Neural progenitor cell (in vitro differentiated cells): ENCODE measurements at regions not wholly inside any gene's neighbourhood (a gene's known extent, or its start where the extent isn't known, plus 50 kb on each side); places are given as distances from the start of the nearest gene placed in this dataset.
"Not testable (repeated sequence)": the region's sequence is repeated elsewhere in the genome, so short reads cannot be mapped to it uniquely, and the experiment has no call there.

Source experiments
- DNase-seq: peaks from one replicate; pipeline ENCODE4 v3.0.0-alpha.2; 2016; ENCODE audit warnings: low spot score
- H2AFZ ChIP-seq: fragments of 200-600 bp; sonication (generic); replicated peaks from 2 replicates; pipeline ENCODE4 v1.6.1; 2016; ENCODE audit warnings: antibody characterized with exemption
- H3F3A ChIP-seq: fragments of 200-600 bp; sonication (generic); 2 replicates; pipeline ENCODE4 v1.6.1; 2016; ENCODE audit warnings: antibody characterized with exemption, low read depth
- H3K27ac ChIP-seq: fragments of 200-600 bp; sonication (generic); 2 replicates; pipeline ENCODE4 v1.5.1; 2016; ENCODE audit warnings: mild to moderate bottlenecking
- H3K27me3 ChIP-seq: fragments of 200-600 bp; sonication (generic); 2 replicates; pipeline ENCODE4 v1.6.1; 2016; ENCODE audit warnings: mild to moderate bottlenecking, moderate library complexity
- H3K36me3 ChIP-seq: fragments of 200-600 bp; sonication (generic); 2 replicates; pipeline ENCODE4 v1.5.1; 2016
- H3K4me1 ChIP-seq: fragments of 200-600 bp; sonication (generic); 2 replicates; pipeline ENCODE4 v1.6.1; 2016; ENCODE audit warnings: mixed run types
- H3K4me2 ChIP-seq: fragments of 200-600 bp; sonication (generic); 2 replicates; pipeline ENCODE4 v1.6.1; 2016
- H3K4me3 ChIP-seq: fragments of 200-600 bp; sonication (generic); 2 replicates; pipeline ENCODE4 v1.5.1; 2016
- H3K79me2 ChIP-seq: fragments of 200-600 bp; sonication (generic); 2 replicates; pipeline ENCODE4 v1.6.1; 2016; ENCODE audit warnings: low read depth
- H3K9ac ChIP-seq: fragments of 200-600 bp; sonication (generic); 2 replicates; pipeline ENCODE4 v1.6.1; 2016
- H3K9me3 ChIP-seq: fragments of 200-600 bp; sonication (generic); 2 replicates; pipeline ENCODE4 v1.5.1; 2016; ENCODE audit warnings: low read depth
- H4K20me1 ChIP-seq: fragments of 200-600 bp; sonication (generic); 2 replicates; pipeline ENCODE4 v1.6.1; 2016; ENCODE audit warnings: low read depth
- H3K27ac Mint-ChIP-seq: 3 replicates; pipeline ENCODE4 v1.8.0; 2021; ENCODE audit warnings: mixed read lengths
- H3K27me3 Mint-ChIP-seq: 2 replicates; pipeline ENCODE4 v1.8.0; 2022; ENCODE audit warnings: low read depth, mild to moderate bottlenecking, inconsistent platforms, moderate library complexity, mixed read lengths; ENCODE audit not compliant: insufficient read depth
- H3K36me3 Mint-ChIP-seq: 3 replicates; pipeline ENCODE4 v1.8.0; 2021; ENCODE audit warnings: mixed read lengths
- H3K4me1 Mint-ChIP-seq: 3 replicates; pipeline ENCODE4 v1.8.0; 2021; ENCODE audit warnings: mixed read lengths
- H3K4me3 Mint-ChIP-seq: 3 replicates; pipeline ENCODE4 v1.8.0; 2021; ENCODE audit warnings: mild to moderate bottlenecking, moderate library complexity, mixed read lengths
- H3K9me3 Mint-ChIP-seq: 3 replicates; pipeline ENCODE4 v1.8.0; 2020; ENCODE audit warnings: mixed read lengths
- CTCF ChIP-seq: fragments of 200-600 bp; sonication (generic); IDR thresholded peaks from 2 replicates; pipeline ENCODE4 v1.5.1; 2017; ENCODE audit warnings: antibody characterized with exemption, mild to moderate bottlenecking
- EZH2 ChIP-seq: fragments of 200-600 bp; sonication (generic); IDR thresholded peaks from 2 replicates; pipeline ENCODE4 v1.6.1; 2017; ENCODE audit warnings: antibody characterized with exemption, mild to moderate bottlenecking, moderate library complexity
- EZH2phosphoT487 ChIP-seq: fragments of 200-600 bp; sonication (generic); IDR thresholded peaks from 2 replicates; pipeline ENCODE4 v1.6.1; 2017; ENCODE audit warnings: antibody characterized with exemption

GRCh38 chr6:9224539-9224938 is 789.2 kb upstream of the SLC35B3 start:
- Mint-ChIP-seq H3K4me3 (no peak overlapping the region), H3K27me3 (peaks cover 2% of the 10 kb centered on the region), H3K9me3 (peaks cover 7% of the 10 kb centered on the region), H3K36me3 (no peaks in the 10 kb centered on the region), H3K27ac (no peak overlapping the region), H3K4me1 (peaks cover 3% of the 10 kb centered on the region)
- H3K9me3 ChIP-seq, result peaks cover 5% of the 10 kb centered on the region
- H3K79me2 ChIP-seq, result no peaks in the 10 kb centered on the region
- H3K4me1 ChIP-seq, result peaks cover 5% of the 10 kb centered on the region
- no peak overlapping the region for H3K9ac ChIP-seq
- H3K4me3 ChIP-seq, result no peak overlapping the region
- H3F3A ChIP-seq, result peaks cover 6% of the 10 kb centered on the region
- DNase-seq, result no peak
- no peaks in the 10 kb centered on the region for H4K20me1 ChIP-seq
- TF ChIP-seq CTCF (no peak), EZH2 (no peak), EZH2phosphoT487 (no peak)
- H3K27me3 ChIP-seq, result no peaks in the 10 kb centered on the region
- H3K36me3 ChIP-seq, result no peaks in the 10 kb centered on the region
- no peak overlapping the region for H2AFZ ChIP-seq
- H3K4me2 ChIP-seq, result no peak overlapping the region
- no peak overlapping the region for H3K27ac ChIP-seq

- H3K27ac Mint-ChIP-seq, H3K4me1 Mint-ChIP-seq: not testable (repeated sequence)
- peak overlapping the region; percentile 42 for H2AFZ ChIP-seq
These were observed 778.4 kb upstream of the SLC35B3 start for GRCh38 chr6:9213717-9214116.

GRCh38 chr6:9208966-9209365 is 773.6 kb upstream of the SLC35B3 start:
- no peaks in the 10 kb centered on the region for H3K36me3 ChIP-seq
- H3K4me3 ChIP-seq, result no peak overlapping the region
- H3K79me2 ChIP-seq, result no peaks in the 10 kb centered on the region
- H3F3A ChIP-seq, result no peaks in the 10 kb centered on the region
- Mint-ChIP-seq H3K4me1 (no peaks in the 10 kb centered on the region), H3K27me3 (no peaks in the 10 kb centered on the region), H3K4me3 (no peak overlapping the region), H3K36me3 (no peaks in the 10 kb centered on the region), H3K27ac (peak overlapping the region; percentile 12), H3K9me3 (peaks cover 6% of the 10 kb centered on the region)
- DNase-seq, result no peak
- no peak overlapping the region for H2AFZ ChIP-seq
- no peaks in the 10 kb centered on the region for H3K4me1 ChIP-seq
- no peak for TF ChIP-seq CTCF
- H3K4me2 ChIP-seq, result no peak overlapping the region
- no peaks in the 10 kb centered on the region for H3K9me3 ChIP-seq
- H3K27me3 ChIP-seq, result no peaks in the 10 kb centered on the region
- H3K27ac ChIP-seq, result no peak overlapping the region
- H4K20me1 ChIP-seq, result no peaks in the 10 kb centered on the region
- no peak overlapping the region for H3K9ac ChIP-seq

More at GRCh38 chr6:9213717-9214116, 778.4 kb upstream of the SLC35B3 start:
- H3K9ac ChIP-seq, H3K27me3 Mint-ChIP-seq, H3K36me3 ChIP-seq, H3K79me2 ChIP-seq, H3K4me3 Mint-ChIP-seq, H3K4me3 ChIP-seq, H3F3A ChIP-seq, H3K27ac ChIP-seq, H4K20me1 ChIP-seq, H3K4me2 ChIP-seq, DNase-seq, H3K36me3 Mint-ChIP-seq, H3K27me3 ChIP-seq, H3K9me3 ChIP-seq, H3K4me1 ChIP-seq: not testable (repeated sequence)
- H3K9me3 Mint-ChIP-seq, result peaks cover 17% of the 10 kb centered on the region

GRCh38 chr6:9205645-9206044 is 770.3 kb upstream of the SLC35B3 start:
- H3K4me2 ChIP-seq, result no peak overlapping the region
- no peak overlapping the region for H3K4me3 ChIP-seq
- no peaks in the 10 kb centered on the region for H3K27me3 ChIP-seq
- TF ChIP-seq EZH2 (no peak), EZH2phosphoT487 (no peak), CTCF (no peak)
- Mint-ChIP-seq H3K27ac (no peak overlapping the region), H3K27me3 (no peaks in the 10 kb centered on the region), H3K4me1 (no peaks in the 10 kb centered on the region), H3K4me3 (no peak overlapping the region), H3K36me3 (no peaks in the 10 kb centered on the region), H3K9me3 (peaks cover 6% of the 10 kb centered on the region)
- DNase-seq, result no peak
- no peaks in the 10 kb centered on the region for H3K9me3 ChIP-seq
- H3K4me1 ChIP-seq, result no peaks in the 10 kb centered on the region
- no peaks in the 10 kb centered on the region for H3F3A ChIP-seq
- no peaks in the 10 kb centered on the region for H3K79me2 ChIP-seq
- H4K20me1 ChIP-seq, result no peaks in the 10 kb centered on the region
- no peak overlapping the region for H3K27ac ChIP-seq
- H2AFZ ChIP-seq, result no peak overlapping the region
- no peaks in the 10 kb centered on the region for H3K36me3 ChIP-seq
- no peak overlapping the region for H3K9ac ChIP-seq
